Superior temporal gyrus (tissue), 1 donor: ENCODE measurements at regions not wholly inside any gene's neighbourhood (a gene's known extent, or its start where the extent isn't known, plus 50 kb on each side); places are given as distances from the start of the nearest gene placed in this dataset.

Source experiments
- DNase-seq: peaks from one replicate; pipeline ENCODE4 v3.0.0-alpha.2; 2016; ENCODE audit errors: extremely low spot score

DNA sequence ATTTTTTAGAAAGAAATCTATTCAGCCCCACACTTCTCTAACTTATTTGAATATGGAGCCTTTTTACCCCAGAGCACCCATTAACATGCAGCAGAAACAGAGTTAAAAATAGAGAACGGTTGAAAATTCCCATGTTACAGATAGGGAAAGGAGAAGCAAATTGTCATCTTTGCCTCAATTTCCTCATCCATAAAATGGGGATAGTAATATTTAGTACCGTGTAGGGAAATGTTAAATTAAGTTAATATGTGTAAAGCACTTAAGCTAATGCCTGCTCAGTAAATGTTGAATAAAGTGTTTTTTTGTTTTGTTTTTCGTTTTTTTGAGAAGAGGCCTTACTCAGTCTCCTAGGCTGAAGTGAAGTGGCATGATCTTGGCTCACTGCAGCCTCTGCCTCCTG lies 50.3 kb downstream of the NAV1 start:
- DNase-seq: no peak

DNA sequence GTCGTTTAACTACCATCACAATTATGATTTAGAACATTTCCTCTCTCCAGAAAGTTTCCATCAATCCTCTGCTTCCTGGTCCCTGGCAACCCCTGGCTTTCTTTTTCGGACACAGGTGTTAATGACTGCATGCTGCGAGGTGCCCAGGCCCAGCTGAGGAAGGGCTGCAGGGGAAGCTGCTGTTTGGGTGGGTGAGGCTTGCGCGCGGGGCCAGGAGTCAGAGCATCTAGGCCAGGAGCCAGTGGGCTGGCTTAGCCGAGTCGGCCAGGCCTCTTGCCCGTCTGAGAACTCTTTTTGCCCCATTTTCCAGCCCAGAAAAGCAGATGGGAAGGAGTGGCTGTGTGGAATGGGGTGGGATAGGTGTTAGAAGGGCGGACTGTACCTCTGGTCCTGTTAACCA lies 51.5 kb downstream of the NAV1 start:
- no peak for DNase-seq

DNA sequence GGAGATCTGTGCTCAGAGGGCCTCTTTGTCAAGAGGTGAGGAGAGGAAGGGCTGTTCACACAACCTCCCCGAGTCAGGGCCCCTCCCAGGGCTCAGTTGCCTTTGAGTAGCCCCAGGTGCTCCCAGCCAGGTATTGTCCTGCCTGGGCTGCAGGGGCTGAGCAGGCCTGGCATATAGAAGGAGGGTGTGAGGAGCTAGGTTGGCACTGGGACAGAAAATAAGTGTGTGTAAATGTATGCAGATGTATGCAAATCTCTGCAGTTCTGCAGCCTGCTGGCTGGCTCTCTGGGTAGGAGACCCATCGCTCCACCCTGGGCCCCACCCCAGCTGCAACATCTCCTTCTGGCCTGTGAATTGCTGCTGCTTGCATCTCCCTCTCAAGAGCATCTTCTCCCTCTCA lies 52.4 kb downstream of the NAV1 start:
- DNase-seq: no peak

DNA sequence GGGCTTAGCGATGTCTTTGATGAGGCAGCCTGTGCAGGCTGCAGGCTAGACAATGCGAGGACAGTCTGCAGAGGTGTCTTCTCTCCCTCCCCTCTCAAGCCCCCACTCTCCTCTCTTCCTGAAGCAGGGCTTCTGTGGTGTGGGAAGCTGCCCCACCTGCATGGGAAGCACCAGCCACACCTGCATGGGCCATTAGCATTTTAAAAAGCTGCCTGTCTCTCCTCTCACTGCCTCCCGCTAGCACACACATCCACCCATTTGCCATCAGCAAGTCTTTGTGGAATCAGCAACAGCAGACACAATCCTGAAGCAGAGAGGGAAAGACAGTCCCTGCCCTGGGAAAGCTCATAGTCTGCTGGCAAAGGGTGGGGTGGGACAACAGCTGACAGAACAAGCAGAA lies 53.1 kb downstream of the NAV1 start:
- no peak for DNase-seq

DNA sequence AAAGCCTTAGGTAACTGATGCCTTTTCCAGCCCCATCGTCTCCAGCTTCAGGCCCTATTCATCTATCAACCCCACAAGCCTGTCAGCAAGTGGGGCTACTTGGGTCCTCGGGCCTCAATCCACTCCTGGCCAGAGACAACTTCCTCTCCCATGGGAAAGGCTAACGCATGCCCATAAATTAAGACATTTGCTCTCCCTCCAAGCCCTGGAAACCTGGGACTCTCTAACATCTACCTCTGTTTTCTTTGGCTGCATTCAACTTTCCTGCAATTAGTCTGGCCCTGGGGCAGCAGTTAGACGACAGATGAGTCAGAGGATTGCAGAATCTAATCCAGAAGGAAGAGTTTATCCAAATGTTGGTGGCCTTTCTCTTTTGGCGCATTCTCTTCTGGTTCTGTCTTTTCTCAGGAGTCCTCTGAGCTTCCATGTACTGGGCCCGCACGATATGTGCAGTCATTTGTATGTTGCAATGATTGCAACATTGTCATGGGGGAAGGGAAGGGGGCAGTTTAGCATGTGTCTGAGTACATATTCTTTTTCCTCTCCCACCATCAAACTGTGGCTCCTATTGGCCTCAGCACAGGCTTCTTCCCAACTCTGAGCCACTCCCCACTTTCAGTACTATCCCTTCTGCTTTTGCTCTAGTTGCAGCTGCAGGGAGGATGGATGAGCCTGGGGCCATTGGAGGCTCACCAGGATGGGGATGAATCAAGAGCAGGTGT lies 54.4 kb downstream of the NAV1 start:
- no peak for DNase-seq

DNA sequence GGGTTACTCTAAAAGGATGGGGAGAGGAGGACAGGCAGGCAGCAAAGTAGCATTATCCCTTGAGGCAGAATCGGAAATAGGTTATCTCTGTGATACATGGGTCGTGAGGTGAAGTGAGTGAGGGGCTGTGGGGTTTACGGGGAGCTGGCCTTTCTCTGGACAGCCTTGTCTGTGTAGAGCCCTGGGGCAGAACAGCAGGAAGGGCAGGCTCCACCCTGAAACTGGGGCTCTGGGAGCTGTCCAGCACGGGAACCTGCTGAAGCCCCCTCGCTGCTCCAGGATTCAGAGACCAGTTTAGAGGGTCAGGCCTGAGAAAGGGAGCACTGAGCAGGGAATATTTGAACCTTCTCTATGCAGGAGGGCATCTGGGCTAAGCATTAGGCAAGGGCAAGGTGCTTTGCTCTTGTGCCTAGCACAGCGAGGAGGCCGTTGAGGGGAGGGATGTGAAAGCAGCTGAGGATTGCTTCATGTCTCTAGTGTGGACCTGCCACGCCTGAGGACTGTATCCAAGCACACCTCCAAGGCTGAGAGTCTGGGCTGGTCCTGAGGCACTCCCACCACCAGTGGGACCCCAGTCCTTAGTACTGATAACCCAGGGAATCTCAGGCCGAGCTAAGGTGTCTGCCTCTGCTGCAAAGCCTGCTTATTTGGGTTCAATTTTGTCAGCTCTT lies 55.8 kb downstream of the NAV1 start:
- DNase-seq: no peak

DNA sequence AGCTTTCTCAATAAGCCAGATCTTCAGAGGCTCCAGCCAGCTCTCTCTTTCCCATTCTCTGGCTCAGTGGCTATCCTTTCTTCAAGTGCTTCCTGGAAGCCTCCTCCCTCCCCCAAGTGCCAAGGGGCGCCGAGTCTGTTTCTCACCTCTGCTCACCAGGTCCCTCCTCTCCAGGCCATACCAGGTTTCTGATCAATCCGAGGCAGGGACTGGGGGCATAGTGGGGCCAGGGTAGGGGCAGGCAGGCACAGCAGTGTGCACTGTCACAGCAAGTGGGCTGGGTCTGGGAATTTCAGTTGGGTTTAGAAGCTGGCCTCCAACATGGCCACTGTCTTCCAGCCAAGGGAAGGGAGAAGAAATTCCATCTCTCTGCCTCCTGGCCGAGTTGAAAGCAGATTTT lies 56.5 kb downstream of the NAV1 start:
- no peak for DNase-seq

DNA sequence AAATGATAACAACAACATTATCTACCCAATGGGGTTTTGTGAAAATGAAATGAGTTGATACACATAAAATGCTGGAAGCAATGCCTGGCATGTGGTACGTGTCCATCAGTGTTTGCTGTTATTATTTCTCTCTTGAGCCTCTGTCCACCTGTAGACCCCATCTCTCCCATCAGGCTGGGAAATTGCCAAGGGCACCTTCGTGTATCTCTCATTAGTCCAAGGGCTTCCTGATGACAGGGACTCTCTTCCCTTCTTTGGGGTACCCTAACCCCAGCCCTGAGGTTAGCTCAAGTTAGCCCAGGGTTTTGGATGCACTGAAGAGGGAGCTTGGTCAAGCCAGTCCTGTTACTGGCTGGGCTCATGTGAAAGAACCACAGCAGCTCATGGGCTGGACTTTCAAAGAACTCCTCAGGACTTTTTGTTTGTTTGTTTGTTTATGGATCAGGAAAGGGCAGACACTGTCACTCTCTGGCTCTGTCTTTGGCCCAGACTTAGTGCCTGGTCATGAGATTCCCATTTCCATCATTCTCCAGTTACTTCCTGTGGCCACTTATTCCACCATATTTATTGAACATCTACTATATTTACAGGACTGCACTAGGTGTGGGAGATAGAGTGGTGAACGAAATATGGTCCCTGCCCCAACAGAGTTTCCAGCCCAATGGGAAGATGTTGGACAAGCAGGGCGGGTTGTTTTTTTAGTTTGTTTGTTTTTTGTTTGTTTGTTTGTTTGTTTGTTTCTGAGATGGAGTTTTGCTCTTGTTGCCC lies 57.4 kb downstream of the NAV1 start:
- DNase-seq: no peak

DNA sequence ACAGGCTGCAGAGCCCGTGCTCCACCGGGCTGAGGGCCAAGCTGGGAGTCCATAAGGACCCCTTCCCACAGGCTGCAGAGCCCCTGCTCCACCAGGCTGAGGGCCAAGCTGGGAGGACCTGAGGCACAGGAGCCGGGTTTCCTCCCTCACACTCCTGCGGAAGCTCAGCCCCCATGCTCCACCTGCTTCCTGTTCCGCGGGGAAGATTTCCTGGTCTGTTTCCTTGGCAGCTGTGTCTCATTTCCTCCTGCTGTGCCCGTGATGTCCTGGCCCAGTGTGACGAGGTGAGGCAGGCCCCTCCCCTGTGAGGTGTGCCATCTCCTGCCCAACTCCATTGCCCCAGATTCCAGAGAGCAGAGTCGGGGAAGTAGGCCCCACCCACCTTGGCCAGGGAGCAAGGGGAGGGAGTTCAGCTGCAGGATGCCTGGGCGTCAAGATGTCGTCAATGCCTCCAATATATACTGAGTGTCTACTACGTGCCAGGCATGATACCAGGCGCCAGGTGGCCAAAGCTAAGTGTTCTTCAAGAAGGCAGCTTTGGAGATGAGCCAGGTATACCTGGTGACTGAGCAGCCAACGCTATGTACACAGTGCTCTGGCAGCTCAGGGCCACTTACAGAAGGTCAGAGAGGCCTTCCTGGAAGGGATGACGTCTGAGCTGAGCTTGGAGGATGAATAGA lies 58.8 kb downstream of the NAV1 start:
- DNase-seq: no peak

DNA sequence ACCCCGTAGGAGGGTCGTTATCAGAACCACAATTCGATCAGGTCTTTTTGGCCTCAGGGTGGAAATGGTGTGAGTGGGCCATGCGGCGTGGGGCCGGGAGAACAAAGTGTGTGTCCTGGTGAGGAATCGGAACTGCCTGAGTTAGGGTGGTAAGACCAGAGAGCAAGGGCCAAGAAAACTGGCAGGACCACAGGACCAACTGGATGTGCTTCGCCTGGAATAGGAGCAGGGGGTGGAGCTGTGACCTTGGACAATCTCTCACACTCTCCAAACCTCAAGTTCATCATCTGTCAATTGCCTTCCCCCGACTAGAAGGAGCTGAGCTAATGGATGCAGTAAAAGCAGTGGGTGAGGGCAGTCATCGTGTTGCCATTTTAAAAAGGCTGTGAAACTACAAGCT lies 59.5 kb downstream of the NAV1 start:
- DNase-seq: no peak

DNA sequence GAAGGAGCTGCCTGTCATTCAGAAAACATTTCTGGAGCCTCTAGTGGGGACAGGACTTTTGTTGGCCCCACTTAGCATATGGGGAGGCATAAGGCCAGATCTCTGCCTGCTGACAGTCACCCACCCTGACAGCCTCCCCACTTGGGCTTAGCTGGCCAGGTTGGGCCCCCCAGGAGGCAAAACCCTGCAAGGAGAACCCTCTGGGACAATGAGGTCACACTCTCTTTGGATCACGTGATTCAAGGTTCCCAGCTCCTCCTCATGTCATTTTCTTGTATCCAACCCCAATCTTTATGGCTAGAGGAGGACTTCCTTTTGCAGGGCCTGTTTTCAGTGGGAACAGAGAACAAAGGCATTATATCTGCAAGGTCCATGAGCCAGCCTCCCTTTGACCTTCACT lies 60.0 kb downstream of the NAV1 start:
- no peak for DNase-seq

DNA sequence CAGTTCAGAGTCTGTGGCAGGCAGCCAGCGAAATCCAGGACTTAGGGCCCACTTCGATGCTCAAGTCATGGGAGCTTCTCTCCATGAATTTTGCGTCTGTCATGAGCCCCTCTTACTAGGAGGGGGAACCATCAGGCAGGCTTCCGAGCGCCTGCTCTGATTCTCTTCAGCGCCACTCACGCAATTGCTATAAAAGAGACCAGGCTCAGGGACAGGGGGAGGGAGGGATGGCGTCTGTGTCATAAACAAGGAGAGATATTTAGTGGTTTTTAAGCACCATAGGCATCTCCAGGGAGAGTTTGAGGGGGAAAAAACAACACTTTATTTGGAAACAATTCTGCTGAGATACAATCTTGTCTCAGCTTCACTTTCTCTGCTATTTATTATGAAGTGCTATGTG lies 60.6 kb downstream of the NAV1 start:
- DNase-seq: no peak

DNA sequence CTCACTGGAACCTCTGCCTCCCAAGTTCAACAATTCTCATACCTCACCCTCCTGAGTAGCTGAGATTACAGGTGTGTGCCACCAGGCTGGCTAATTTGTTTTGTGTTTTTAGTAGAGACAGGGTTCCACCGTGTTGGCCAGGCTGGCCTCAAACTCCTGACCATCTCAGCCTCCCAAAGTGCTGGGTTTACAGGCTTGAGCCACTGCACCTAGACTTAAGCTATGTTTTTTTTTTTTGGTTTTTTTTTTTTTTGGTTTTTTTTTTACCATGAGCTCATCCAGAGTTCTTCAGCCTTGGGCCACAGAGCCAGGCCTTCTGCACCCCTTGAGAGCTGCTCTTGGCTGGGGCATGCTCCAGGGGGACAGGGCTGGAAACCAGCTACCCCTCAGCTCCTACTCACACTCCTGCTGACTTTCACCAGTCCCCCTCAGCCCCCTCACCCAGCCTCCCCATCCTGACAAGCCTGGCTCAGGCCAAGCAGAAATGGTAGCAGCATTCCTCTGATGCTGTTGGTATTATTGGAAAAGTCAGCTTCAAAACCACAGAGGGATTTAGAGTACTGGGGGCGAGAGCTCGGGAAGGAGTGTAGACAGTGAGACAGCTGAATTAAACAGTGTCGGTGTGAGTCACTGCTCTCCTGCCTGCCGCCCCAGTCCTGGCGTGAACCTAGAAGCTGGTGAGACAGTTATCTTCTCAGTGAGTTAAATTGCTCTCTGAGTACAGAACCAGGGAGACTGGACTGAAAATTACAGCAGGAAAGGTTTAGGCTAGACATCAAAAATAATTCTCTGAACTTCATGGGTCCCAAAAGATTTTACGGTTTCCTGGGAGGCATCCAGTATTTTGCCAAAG lies 63.7 kb downstream of the NAV1 start:
- peak; percentile 46 for DNase-seq

DNA sequence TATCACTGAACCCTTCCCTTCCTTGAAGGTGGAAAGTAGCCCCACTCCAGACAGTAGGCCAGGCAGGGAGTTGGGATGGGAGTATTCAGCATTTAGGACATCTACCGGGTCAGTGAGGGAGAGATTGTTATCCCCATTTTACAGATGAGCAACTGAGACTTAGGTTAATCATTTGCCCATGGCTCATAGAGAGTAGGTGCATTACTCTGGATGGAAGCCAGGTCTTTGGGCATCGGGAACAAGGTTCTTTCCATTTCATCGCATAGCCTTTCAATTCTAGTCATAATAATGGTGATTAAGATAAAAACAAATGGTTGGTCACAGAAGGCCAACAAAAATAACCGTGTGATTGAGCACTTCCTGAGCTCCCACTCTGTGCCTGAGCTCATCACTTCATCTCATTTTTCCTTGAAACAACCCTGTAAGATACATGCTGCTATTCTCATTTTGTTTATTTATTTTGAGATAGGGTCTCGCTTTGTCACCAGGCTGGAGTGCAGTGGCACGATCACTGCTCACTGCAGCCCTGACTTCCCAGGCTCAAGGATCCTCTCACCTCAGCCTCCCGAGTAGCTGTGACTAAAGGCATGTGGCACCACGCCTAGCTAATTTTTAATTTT lies 64.8 kb downstream of the NAV1 start:
- no peak for DNase-seq

DNA sequence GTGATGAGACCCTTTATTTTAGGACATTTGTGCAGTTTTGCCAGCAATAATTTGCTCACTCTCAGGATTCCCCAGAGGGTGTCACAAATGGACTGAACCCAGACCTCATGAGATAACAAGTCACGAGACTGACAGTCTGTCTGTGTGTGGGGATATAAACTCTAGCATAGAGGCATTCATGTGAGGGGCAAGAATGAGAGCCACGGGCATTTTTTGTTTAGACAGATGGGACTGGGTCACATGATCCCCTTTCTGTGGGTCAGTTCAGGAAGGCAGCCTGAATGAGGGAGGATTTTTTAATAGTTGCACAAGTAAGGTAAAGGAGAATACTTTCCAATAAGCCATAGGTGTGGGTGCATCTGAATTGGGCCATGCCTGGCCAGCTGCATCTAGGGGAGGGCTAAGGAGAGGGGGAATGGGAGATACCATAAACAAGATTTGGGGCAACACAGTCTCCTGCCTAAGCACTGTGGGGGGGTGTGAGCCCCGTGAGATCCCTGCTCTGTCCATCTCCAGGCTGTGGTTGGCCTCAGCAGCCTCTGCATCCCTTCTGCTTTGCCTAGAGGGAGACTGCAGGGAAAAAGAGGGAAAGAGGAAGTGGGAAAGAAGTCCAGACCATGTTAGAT lies 66.6 kb downstream of the NAV1 start:
- no peak for DNase-seq

DNA sequence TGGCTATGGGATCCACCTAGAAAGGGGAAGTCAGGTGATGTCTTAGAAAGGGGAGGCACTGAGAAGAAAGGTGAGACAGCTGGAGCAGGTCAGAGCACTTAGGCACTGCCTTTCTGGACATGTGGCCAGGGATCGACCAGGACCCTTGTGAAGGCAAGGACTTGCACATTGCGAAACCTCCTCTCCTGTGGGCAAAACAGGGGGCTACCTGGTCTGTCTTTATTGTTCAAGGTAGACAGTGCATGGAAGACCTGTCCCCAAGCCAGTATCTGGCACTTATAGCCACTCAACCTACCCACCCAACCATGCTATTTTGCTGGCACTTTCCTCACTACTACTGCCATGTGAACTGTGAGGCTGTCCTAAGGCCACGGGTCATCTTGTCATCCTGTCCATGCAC lies 67.2 kb downstream of the NAV1 start:
- no peak for DNase-seq

DNA sequence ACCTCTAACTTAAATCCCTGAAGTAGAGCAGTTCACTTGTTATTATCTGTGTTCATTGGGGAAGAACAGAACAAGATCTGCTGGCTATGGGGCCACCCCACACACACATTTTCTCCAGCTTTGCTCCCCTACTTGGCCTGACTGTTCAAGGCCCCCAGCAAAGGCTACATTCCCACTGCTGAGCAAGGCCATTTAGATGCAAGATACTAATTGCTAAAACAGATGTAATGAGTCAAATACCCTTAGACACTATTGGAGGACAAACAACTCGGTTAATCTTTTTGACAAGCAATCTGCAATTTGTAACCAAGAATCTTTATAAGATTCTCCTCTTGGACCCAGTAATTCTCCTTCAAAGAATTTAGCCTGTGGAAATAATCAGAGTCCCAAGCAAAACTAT lies 67.7 kb downstream of the NAV1 start:
- DNase-seq: no peak

DNA sequence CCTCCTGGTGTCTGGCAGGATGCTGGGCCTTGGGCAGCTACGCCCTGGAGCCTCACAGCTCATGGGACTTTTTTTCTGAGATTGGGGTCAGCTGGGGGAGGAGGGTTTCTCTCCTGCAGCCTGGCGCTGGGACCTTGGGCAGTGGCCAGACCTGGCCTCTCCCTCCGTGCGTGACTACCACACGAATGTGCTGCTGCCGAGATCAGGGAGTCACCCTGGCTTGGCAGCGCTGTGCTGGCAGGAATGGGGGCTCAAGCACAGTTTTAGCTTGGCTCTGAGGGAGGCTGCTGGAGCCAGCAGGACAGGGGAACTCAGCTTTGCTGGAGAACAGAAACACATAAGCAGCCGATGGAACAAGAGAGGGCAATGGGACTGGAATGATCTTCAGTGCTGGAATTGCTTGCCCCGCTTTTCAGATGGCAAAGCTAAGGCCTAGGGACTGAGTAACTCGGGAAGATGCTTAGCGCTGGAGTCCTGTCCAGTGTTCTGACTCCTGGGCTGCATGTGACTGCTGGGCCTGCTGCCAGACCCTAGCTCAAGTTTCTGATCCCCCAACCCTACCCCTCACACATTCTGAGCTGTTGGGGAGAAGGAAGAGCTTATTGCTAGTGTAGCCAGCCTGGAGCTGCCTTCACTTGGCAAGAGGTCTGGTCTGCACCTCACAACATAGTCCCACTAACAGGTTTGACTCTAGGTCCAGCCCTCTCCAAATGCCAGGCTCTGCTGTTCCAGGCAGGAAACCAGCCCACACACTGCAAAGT lies 69.9 kb downstream of the NAV1 start:
- no peak for DNase-seq

DNA sequence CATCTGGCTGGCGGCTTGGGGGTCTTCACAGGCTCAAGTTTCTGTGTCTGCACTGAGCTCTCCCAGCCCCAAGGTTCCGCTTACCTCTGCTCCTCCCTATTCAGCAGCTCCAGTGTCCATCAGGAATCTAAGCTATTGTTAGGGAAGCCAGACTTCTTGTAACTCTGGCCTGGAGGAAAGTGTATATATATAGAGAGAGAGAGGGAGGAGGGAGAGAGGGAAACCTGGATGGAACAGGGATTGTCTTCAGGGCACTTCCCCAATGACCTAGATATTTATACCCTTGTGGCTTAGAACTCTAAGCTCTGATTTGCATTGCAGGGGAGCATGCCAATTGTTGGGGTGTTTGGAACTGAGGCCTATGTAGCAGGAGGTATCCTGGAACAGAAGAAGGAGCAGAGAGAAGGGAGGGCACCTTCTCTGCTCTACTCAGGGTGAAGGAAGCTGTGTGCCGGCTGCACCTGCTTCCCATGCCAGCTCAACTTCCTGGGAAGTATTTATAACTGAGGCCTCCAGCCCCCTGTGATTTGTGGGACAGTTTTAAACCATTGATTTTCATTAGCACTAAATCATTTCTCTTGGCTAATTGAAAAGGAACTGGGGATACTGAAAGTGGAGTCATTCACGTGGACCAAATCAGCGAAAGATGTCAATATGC lies 70.9 kb downstream of the NAV1 start:
- no peak for DNase-seq
